ENCODE measurements at regions not wholly inside any gene's neighbourhood (a gene's known extent, or its start where the extent isn't known, plus 50 kb on each side); places are given as distances from the start of the nearest gene placed in this dataset.

- Histone ChIP-seq H2AFZ (ENCODE audit: low read depth, low read length, poor library complexity, severe bottlenecking) (no peak overlapping the region), H3K27me3 (ENCODE audit: insufficient read depth, low read length) (no peaks in the 10 kb centered on the region), H3K4me1 (ENCODE audit: control insufficient read depth in 1 of 2, insufficient read depth in 2 of 2, low read length in 2 of 2) (no peaks in the 10 kb centered on the region), H3K27ac (ENCODE audit: low read depth, low read length) (no peak overlapping the region), H3K79me2 (ENCODE audit: insufficient read depth, low read length) (no peaks in the 10 kb centered on the region), H4K20me1 (ENCODE audit: insufficient read depth) (no peaks in the 10 kb centered on the region), H3K9me2 (ENCODE audit: insufficient read depth) (no peaks in the 10 kb centered on the region), H3K9ac (ENCODE audit: low read length) (no peak overlapping the region), H3K9me3 (ENCODE audit: control insufficient read depth in 1 of 2, insufficient read depth in 1 of 2, low read depth in 1 of 2, low read length in 2 of 2) (no peaks in the 10 kb centered on the region), H3K4me3 (replicated peaks in 1 of 2; ENCODE audit: low read depth in 1 of 2, low read length in 2 of 2) (no peak overlapping the region), H3K4me2 (ENCODE audit: low read length) (no peak overlapping the region), H3K36me3 (ENCODE audit: control insufficient read depth in 1 of 2, insufficient read depth in 2 of 2, low read length in 2 of 2) (no peaks in the 10 kb centered on the region)
- POLR2A ChIA-PET: no interaction called here
- RAD21 ChIA-PET (ENCODE audit: low non-redundant PET in 1 of 2, low total read pairs in 2 of 2, uncharacterized antibody in 2 of 2, unreplicated experiment in 2 of 2): no interaction called here
- ATAC-seq (no peak), DNase-seq (ENCODE audit: low read depth, low spot score) (no peak)
- BruUV-seq (replicated peaks): no TSS peak
- CTCF ChIA-PET: no interaction called here
- TF ChIP-seq ZNF274 (IDR thresholded peaks at IDR 0.05; ENCODE audit: low read depth, low read length) (no peak), YY1 (IDR thresholded peaks at IDR 0.05; ENCODE audit: extremely low read depth, insufficient replicate concordance, low read depth, low read length) (no peak), SIN3A (IDR thresholded peaks at IDR 0.05; ENCODE audit: low read depth) (no peak), ATF3 (IDR thresholded peaks at IDR 0.05) (no peak), TCF7L2 (IDR thresholded peaks at IDR 0.05; ENCODE audit: borderline replicate concordance, extremely low read depth, insufficient read depth, insufficient read length) (no peak), EGR1 (IDR thresholded peaks at IDR 0.05; ENCODE audit: low read depth) (no peak), SP1 (IDR thresholded peaks at IDR 0.05; ENCODE audit: low read depth) (no peak), EZH2phosphoT487 (IDR thresholded peaks at IDR 0.05; ENCODE audit: borderline replicate concordance) (no peak), REST (IDR thresholded peaks at IDR 0.05; ENCODE audit: low read depth) (no peak), MAX (IDR thresholded peaks at IDR 0.05) (no peak), ZFX (IDR thresholded peaks at IDR 0.05) (no peak), ZBTB33 (IDR thresholded peaks at IDR 0.05; ENCODE audit: extremely low read depth, insufficient replicate concordance, low read length) (no peak), CBX3 (IDR thresholded peaks at IDR 0.05; ENCODE audit: low read depth) (no peak)
- intact Hi-C loops (cut with micrococcal nuclease): no loop called here
These were observed 200.5 kb upstream of the FOXQ1 start for GRCh38 chr6:1111361-1111760.
